ENCODE measurements at regions not wholly inside any gene's neighbourhood (a gene's known extent, or its start where the extent isn't known, plus 50 kb on each side); places are given as distances from the start of the nearest gene placed in this dataset.

DNA sequence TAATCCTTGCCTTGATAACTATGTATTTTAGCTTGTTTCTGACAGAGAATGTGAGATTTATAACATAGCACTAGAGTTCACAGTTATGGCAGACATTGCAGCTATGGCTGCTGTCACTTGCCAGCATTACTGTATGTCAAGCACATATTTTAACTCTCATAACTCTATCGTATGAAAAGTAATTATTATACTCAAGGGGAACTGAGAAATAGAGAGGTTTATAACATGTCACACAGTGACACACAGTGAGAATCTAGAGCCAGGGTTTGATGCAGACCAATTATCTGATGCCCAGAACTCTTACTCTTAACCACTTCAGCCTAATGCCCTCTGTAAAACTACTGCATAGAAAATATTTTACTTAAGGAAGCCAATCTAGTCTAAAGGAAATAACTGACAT, 1012.4 kb downstream of the GRIK2 start:
- TF ChIP-seq CTCF (IDR thresholded peaks at IDR 0.05): no peak
- no peak for TF ChIP-seq POLR2A (IDR thresholded peaks at IDR 0.05)
- no peak for TF ChIP-seq EP300 (IDR thresholded peaks at IDR 0.05)
- no peak for TF ChIP-seq POLR2AphosphoS5 (IDR thresholded peaks at IDR 0.05)
- no peaks in the 10 kb centered on the region for H3K27me3 ChIP-seq
- intact Hi-C loops (cut with DNase I; ENCODE audit: low total_unique reads): no loop called here
- H3K4me1 ChIP-seq: no peaks in the 10 kb centered on the region
- H3K9me3 ChIP-seq: no peaks in the 10 kb centered on the region
- H3K4me3 ChIP-seq: no peak overlapping the region
- H3K27ac ChIP-seq: no peak overlapping the region
- H3K36me3 ChIP-seq: no peaks in the 10 kb centered on the region
- WGBS, 5 donors: 73 to 97% (median 85%) methylated on average over 1 of the region's 1 CpG
- no peak for DNase-seq

DNA sequence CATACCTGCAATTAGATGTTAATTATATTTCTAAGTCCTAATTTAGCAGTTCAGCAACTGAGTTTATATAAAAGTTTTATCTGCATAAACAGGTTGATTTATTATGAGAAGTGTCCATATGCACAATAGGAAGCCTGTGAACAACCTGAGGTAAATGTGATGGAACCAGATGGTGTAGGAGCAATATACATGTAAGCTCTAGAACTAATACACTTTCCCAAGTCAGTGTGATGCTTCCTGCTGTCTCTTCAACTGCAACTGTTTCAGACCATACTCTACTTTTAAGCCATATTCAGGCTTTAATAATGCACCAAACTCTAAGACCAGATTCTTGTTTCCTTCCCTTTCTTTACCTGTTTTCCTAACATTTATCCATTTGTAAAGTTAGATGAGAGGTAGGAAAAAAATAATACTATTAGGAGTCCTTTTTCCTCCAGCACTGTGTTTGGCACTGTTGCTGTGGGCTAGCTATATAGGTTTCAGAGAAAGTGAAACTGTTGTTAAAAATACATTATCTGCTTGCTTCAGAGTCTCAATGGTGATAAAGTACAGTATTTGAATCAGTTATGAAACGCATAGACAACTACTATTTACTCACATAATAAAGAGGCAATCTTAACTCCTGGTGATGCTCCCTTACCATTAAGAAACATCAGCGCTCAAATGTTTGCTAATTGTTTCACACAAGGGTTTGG, 1009.3 kb downstream of the GRIK2 start:
- no peak for TF ChIP-seq POLR2A (IDR thresholded peaks at IDR 0.05)
- TF ChIP-seq CTCF (IDR thresholded peaks at IDR 0.05): no peak
- TF ChIP-seq POLR2AphosphoS5 (IDR thresholded peaks at IDR 0.05): no peak
- TF ChIP-seq EP300 (IDR thresholded peaks at IDR 0.05): no peak
- WGBS, 5 donors: 72 to 86% (median 82%) methylated on average over 2 of the region's 2 CpGs
- DNase-seq: no peak
- Histone ChIP-seq H3K4me3 (no peak overlapping the region), H3K9me3 (no peaks in the 10 kb centered on the region), H3K4me1 (no peaks in the 10 kb centered on the region), H3K36me3 (no peaks in the 10 kb centered on the region), H3K27ac (no peak overlapping the region), H3K27me3 (no peaks in the 10 kb centered on the region)
- intact Hi-C loops (cut with DNase I; ENCODE audit: low total_unique reads): no loop called here

- 48 to 61% (median 59%) methylated on average over 2 of the region's 2 CpGs for WGBS, 5 donors
- intact Hi-C loops (cut with DNase I; ENCODE audit: low total_unique reads): no loop called here
These were observed 1005.4 kb downstream of the GRIK2 start for GRCh38 chr6:102398788-102399390.

GRCh38 chr6:102390541-102390940, 997.0 kb downstream of the GRIK2 start:
- H3K4me1 ChIP-seq: no peaks in the 10 kb centered on the region
- no peak overlapping the region for H3K4me3 ChIP-seq
- no peaks in the 10 kb centered on the region for H3K36me3 ChIP-seq
- peaks cover 0 to 28% (median 3%) of the 10 kb centered on the region in 4 donors for H3K9me3 ChIP-seq
- no peak overlapping the region for H3K27ac ChIP-seq
- TF ChIP-seq POLR2AphosphoS5 (IDR thresholded peaks at IDR 0.05) (no peak), EP300 (IDR thresholded peaks at IDR 0.05) (no peak), CTCF (IDR thresholded peaks at IDR 0.05) (no peak), POLR2A (IDR thresholded peaks at IDR 0.05) (no peak)
- intact Hi-C loops (cut with DNase I; ENCODE audit: low total_unique reads): no loop called here
- no peak for DNase-seq
- no peaks in the 10 kb centered on the region for H3K27me3 ChIP-seq
- WGBS, 5 donors: 67 to 93% (median 80%) methylated on average over 4 to 6 of the region's 6 CpGs

More at GRCh38 chr6:102398788-102399390, 1005.4 kb downstream of the GRIK2 start:
- no peak overlapping the region for H3K27ac ChIP-seq
- H3K36me3 ChIP-seq: no peaks in the 10 kb centered on the region
- no peak overlapping the region for H3K4me3 ChIP-seq
- DNase-seq: no peak
- peaks cover 0 to 9% (median 3%) of the 10 kb centered on the region in 4 donors for H3K9me3 ChIP-seq
- no peaks in the 10 kb centered on the region for H3K27me3 ChIP-seq
- TF ChIP-seq EP300 (IDR thresholded peaks at IDR 0.05): no peak
- no peak for TF ChIP-seq CTCF (IDR thresholded peaks at IDR 0.05)
- no peak for TF ChIP-seq POLR2A (IDR thresholded peaks at IDR 0.05)
- no peak for TF ChIP-seq POLR2AphosphoS5 (IDR thresholded peaks at IDR 0.05)
- no peaks in the 10 kb centered on the region for H3K4me1 ChIP-seq
